Skeletal muscle tissue (tissue), 3 donors: ENCODE measurements at regions not wholly inside any gene's neighbourhood (a gene's known extent, or its start where the extent isn't known, plus 50 kb on each side); places are given as distances from the start of the nearest gene placed in this dataset.
"Not testable (repeated sequence)": the region's sequence is repeated elsewhere in the genome, so short reads cannot be mapped to it uniquely, and the experiment has no call there.

Source experiments
- H3K27ac ChIP-seq: one replicate; pipeline ENCODE4 v1.7.0; 2013; ENCODE audit warnings: mild to moderate bottlenecking, low read depth, low read length, inconsistent platforms
- H3K27me3 ChIP-seq, 3 donors: one replicate each; pipeline ENCODE4 v1.7.0; 2013; ENCODE audit warnings: low read length in 3 of 3; ENCODE audit not compliant: control insufficient read depth in 3 of 3, insufficient read depth in 3 of 3
- H3K36me3 ChIP-seq, 3 donors: one replicate each; pipeline ENCODE4 v1.7.0; 2013; ENCODE audit warnings: low read length in 3 of 3; ENCODE audit not compliant: control insufficient read depth in 3 of 3, insufficient read depth in 3 of 3
- H3K4me1 ChIP-seq, 3 donors: one replicate each; pipeline ENCODE4 v1.7.0; 2013; ENCODE audit warnings: low read length in 3 of 3, mild to moderate bottlenecking in 3 of 3; ENCODE audit not compliant: control insufficient read depth in 3 of 3, insufficient read depth in 3 of 3
- H3K4me3 ChIP-seq, 3 donors: one replicate each; pipeline ENCODE4 v1.7.0; 2013; ENCODE audit warnings: low read length in 3 of 3
- H3K9ac ChIP-seq, 3 donors: one replicate each; pipeline ENCODE4 v1.7.0; 2013; ENCODE audit warnings: low read length in 3 of 3, mild to moderate bottlenecking in 3 of 3, moderate library complexity in 2 of 3, low read depth in 1 of 3
- H3K9me3 ChIP-seq, 3 donors: one replicate each; pipeline ENCODE4 v1.7.0; 2013; ENCODE audit warnings: low read length in 3 of 3; ENCODE audit not compliant: control insufficient read depth in 3 of 3
- donor health status: Osteomylitis.

DNA sequence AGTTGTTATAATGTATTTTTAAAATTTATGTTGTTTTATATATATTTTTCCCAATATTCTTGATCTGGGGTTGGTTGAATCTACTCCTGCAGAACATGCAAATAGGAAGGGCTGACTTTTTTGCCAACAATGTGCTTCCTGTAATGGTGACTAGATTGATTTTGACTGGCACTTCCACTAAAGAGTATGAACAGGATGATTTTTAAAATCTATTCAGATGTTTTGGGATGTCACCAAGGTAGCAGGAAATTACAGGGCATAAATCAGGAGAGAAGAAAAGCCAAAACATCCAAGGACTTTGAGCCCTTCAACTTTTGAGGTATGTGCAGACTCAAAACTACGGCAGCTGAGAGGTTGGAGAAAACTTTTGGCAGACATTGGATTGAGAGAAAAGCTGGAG, 1047.6 kb downstream of the SLITRK5 start:
- H3K4me3 ChIP-seq, result no peak overlapping the region
- H3K36me3 ChIP-seq, result no peaks in the 10 kb centered on the region
- H3K9me3 ChIP-seq, result no peaks in the 10 kb centered on the region
- H3K4me1 ChIP-seq, result no peaks in the 10 kb centered on the region
- no peak overlapping the region for H3K9ac ChIP-seq
- H3K27ac ChIP-seq, result no peak overlapping the region
- no peaks in the 10 kb centered on the region for H3K27me3 ChIP-seq

GRCh38 chr13:88726075-88726474, 1054.9 kb downstream of the SLITRK5 start:
- no peak overlapping the region for H3K27ac ChIP-seq
- H3K36me3 ChIP-seq, result no peaks in the 10 kb centered on the region
- H3K4me1 ChIP-seq, result no peaks in the 10 kb centered on the region
- no peaks in the 10 kb centered on the region for H3K27me3 ChIP-seq
- H3K9ac ChIP-seq, result no peak overlapping the region
- H3K9me3 ChIP-seq, result no peaks in the 10 kb centered on the region
- no peak overlapping the region for H3K4me3 ChIP-seq

- not testable (repeated sequence) for H3K9me3 ChIP-seq, H3K4me3 ChIP-seq, H3K4me1 ChIP-seq, H3K9ac ChIP-seq, H3K27me3 ChIP-seq, H3K36me3 ChIP-seq, H3K27ac ChIP-seq
These were observed 1056.1 kb downstream of the SLITRK5 start for GRCh38 chr13:88727236-88727635.

- Histone ChIP-seq H3K4me3 (no peak overlapping the region), H3K27ac (no peak overlapping the region), H3K9me3 (no peaks in the 10 kb centered on the region), H3K36me3 (no peaks in the 10 kb centered on the region), H3K27me3 (no peaks in the 10 kb centered on the region), H3K4me1 (no peaks in the 10 kb centered on the region), H3K9ac (no peak overlapping the region)
These were observed 1058.4 kb downstream of the SLITRK5 start for GRCh38 chr13:88729605-88730004.

DNA sequence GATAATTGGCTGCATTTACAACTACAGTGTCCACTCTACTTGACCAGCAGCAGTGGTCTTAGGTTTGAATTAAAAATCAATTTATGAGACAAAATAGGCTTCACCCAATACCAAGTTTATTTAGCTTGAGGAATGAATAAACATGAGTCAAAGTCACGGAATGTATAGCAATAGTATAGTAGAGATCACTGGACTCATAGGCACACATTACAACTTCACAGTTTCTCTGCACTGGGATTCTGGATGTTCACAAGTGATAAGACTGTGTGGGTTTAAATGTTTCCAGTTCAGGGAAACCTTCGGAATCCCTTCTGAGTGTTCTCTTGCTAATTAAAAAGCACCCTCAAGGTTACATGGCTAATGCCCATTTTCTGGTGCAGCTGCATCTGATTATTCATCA, 1064.9 kb downstream of the SLITRK5 start:
- no peak overlapping the region for H3K27ac ChIP-seq
- H3K9ac ChIP-seq, result no peak overlapping the region
- no peaks in the 10 kb centered on the region for H3K36me3 ChIP-seq
- no peak overlapping the region for H3K4me3 ChIP-seq
- H3K27me3 ChIP-seq, result no peaks in the 10 kb centered on the region
- H3K9me3 ChIP-seq, result no peaks in the 10 kb centered on the region
- no peaks in the 10 kb centered on the region for H3K4me1 ChIP-seq

DNA sequence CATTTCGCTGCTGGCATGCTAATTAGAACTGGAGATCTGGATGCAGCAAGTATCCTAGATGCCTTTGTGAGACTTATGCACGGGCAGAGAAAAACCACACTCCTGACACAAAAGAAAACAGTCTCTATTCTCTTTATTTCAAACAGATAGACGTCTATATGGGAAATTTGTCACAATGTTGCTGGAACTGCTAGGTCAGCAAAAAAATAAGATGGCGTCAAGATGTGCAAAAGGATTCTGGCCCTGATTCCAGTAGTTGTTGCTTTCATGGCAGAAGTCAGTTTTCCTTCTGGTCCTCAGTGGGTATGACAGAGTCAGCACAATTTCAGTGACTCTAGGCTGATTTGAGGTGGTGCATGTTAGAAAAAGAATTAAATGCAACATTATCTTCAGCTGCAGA, 1068.0 kb downstream of the SLITRK5 start:
- no peak overlapping the region for H3K9ac ChIP-seq
- no peaks in the 10 kb centered on the region for H3K4me1 ChIP-seq
- H3K4me3 ChIP-seq, result no peak overlapping the region
- H3K27me3 ChIP-seq, result no peaks in the 10 kb centered on the region
- no peaks in the 10 kb centered on the region for H3K36me3 ChIP-seq
- no peaks in the 10 kb centered on the region for H3K9me3 ChIP-seq
- H3K27ac ChIP-seq, result no peak overlapping the region

DNA sequence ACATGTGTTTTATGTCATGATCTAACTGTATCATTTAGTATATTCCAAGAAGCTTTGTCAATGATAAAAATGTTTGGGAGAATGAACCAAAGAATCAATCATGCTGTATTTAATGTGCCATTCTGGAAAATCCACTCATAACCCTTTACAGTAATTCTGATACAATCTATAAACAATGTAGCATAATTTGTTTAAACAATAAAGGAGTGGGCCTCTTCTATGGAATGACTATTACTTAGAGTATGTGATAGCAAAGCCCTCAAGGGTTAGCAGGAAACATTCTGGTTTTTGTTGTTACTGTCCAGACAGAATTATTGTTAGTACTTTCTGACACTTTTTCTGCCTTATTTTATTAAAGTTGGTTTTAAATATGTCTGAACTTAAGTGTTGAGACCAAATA, 1073.1 kb downstream of the SLITRK5 start:
- no peak overlapping the region for H3K27ac ChIP-seq
- H3K9me3 ChIP-seq, result no peaks in the 10 kb centered on the region
- no peak overlapping the region for H3K4me3 ChIP-seq
- no peak overlapping the region for H3K9ac ChIP-seq
- H3K4me1 ChIP-seq, result no peaks in the 10 kb centered on the region
- no peaks in the 10 kb centered on the region for H3K27me3 ChIP-seq
- no peaks in the 10 kb centered on the region for H3K36me3 ChIP-seq

- Histone ChIP-seq H3K4me1 (no peaks in the 10 kb centered on the region), H3K4me3 (no peak overlapping the region), H3K9me3 (no peaks in the 10 kb centered on the region), H3K27me3 (no peaks in the 10 kb centered on the region), H3K9ac (no peak overlapping the region), H3K36me3 (no peaks in the 10 kb centered on the region), H3K27ac (no peak overlapping the region)
These were observed 1073.8 kb downstream of the SLITRK5 start for GRCh38 chr13:88745011-88745410.

DNA sequence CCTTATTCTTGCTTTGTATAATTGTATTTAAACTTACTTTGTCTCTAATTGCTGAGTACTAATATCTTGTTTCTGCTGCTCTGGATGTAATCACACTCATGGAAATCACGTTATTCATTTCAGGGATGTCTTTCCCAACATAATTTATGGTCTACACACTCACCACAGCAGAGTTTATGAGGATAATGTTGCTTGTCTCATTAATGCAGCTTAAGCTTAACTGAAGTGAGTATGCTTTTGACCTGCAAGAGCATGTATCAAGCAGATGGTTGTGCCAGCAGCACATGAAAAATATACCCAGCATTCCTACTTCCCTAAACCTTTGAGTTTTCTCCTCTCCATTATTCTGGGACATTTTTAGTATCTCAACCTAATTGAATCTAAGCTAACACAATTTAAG, 1080.9 kb downstream of the SLITRK5 start:
- no peaks in the 10 kb centered on the region for H3K36me3 ChIP-seq
- no peaks in the 10 kb centered on the region for H3K9me3 ChIP-seq
- H3K4me3 ChIP-seq, result no peak overlapping the region
- H3K4me1 ChIP-seq, result no peaks in the 10 kb centered on the region
- H3K9ac ChIP-seq, result no peak overlapping the region
- H3K27me3 ChIP-seq, result no peaks in the 10 kb centered on the region
- H3K27ac ChIP-seq, result no peak overlapping the region

- H3K36me3 ChIP-seq, result no peaks in the 10 kb centered on the region
- no peaks in the 10 kb centered on the region for H3K27me3 ChIP-seq
These were observed 1083.0 kb downstream of the SLITRK5 start for GRCh38 chr13:88754141-88754540.

GRCh38 chr13:88761145-88761544, 1090.0 kb downstream of the SLITRK5 start:
- Histone ChIP-seq H3K4me1 (no peaks in the 10 kb centered on the region), H3K27me3 (no peaks in the 10 kb centered on the region), H3K4me3 (no peak overlapping the region), H3K9me3 (no peaks in the 10 kb centered on the region), H3K36me3 (no peaks in the 10 kb centered on the region), H3K27ac (no peak overlapping the region), H3K9ac (no peak overlapping the region)

More at GRCh38 chr13:88754141-88754540, 1083.0 kb downstream of the SLITRK5 start:
- no peaks in the 10 kb centered on the region for H3K9me3 ChIP-seq
- H3K27ac ChIP-seq, result no peak overlapping the region
- no peak overlapping the region for H3K4me3 ChIP-seq
- no peaks in the 10 kb centered on the region for H3K4me1 ChIP-seq
- no peak overlapping the region for H3K9ac ChIP-seq
